NCI-H2227 treated with DMSO at 0.1 percent for 48 hours (cell line): ENCODE measurements at regions not wholly inside any gene's neighbourhood (a gene's known extent, or its start where the extent isn't known, plus 50 kb on each side); places are given as distances from the start of the nearest gene placed in this dataset.
"Not testable (repeated sequence)": the region's sequence is repeated elsewhere in the genome, so short reads cannot be mapped to it uniquely, and the experiment has no call there.

Experiments
- DNase-seq: peaks from one replicate; lab custom pipeline; 2025; lab: John Stamatoyannopoulos, UW

DNA sequence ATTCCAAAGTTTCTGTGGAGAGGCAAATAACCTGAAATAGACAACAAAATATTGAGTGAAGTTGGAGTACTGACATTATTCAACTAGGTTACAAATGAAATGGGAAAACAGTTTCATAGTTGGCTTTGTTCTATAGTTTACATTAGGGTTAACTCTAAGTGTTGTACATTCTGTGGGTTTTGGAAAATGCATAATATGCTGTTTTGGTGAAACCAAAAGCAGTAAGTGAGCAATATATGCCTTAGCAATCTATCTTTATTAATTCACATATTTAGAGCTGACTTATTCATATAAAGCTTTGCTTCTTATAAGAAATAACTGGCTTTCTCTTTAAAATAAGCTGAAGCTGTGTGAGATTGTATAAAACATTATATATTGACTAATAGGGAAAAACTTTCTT, 157.5 kb upstream of the AHI1 start:
- no peak for DNase-seq

GRCh38 chr6:135657207-135657606, 159.7 kb upstream of the AHI1 start:
- peak; percentile 30 for DNase-seq

DNA sequence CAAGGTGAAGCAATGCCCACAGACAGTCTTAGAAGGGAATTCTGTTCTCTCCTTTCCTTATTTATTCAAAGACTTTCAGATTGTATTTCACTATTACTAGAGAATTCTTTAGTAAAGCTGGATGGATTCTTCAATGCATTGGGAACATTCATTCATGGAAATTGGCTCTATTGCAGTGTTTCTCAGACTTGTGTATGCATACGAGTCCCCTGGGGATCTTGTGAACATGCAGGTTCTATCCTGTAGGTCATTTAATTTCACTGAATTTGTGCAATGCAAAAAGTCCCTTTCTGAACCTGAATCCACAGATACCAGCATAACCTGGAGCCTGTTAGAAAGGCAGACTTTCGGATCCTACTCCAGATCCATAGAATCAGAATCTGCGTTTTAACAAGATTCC, 160.9 kb upstream of the AHI1 start:
- DNase-seq: no peak

GRCh38 chr6:135658916-135659315, 161.4 kb upstream of the AHI1 start:
- DNase-seq: no peak

- DNase-seq: no peak
These were observed 167.0 kb upstream of the AHI1 start for GRCh38 chr6:135664527-135664926.

GRCh38 chr6:135665935-135666334, 168.4 kb upstream of the AHI1 start:
- no peak for DNase-seq

GRCh38 chr6:135667691-135668455, 170.3 kb upstream of the AHI1 start:
- peak; percentile 20 for DNase-seq

DNA sequence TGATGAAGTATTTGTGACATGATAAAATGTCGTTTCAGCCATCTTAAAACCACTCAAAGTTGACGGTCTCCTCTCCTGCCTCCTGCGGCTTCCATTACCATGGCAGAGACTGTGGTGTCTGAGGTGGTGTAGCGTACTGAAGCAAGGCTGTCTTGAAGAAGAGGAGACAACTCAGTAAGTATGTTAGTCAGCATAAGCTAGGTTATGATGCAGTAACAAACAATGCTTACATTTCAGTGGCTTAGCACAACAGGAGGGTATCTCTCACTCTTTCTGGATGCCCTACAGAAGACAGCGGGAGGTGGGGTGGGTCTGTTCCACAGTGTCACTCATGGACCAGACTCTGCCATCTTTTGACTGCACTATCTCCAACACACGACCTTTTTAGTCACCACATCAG, 174.7 kb upstream of the AHI1 start:
- DNase-seq: no peak

DNA sequence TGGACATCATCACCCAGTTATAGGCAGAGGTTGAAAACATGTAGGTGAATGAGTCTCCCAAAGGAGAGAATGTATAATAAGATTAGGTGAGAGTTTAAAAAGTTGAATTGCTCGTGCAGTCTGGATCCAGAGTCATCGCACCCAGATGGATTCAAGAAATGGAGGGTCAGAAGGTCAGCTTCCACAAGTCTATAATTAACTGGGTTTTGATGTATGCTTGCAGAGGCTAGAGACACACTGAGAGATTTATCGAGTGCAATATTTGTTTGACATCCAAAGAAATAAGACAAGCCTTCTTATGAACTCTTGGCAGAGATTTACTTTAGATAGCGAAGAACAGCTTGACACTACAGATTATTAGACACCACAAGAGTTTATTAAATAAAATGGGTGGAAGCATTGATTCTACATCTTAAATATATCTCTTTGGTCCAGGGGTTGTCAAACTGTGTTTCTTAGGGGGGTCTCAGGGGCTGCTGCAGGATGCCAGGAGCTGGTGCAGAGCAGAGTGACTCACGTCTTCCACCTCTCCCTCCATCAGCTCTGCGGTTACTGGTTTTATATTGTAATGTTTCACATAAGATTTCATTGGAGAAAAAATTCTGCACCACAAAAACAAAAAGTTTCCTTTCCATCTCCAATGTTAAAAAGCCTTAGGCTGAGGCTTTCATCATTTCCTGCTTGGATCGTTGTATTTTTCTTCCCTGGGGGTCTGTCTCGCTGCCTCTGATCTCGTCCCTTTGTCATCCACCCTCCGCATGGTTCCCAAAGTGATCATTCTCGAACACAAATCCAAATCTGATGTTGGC, 176.2 kb upstream of the AHI1 start:
- peak; percentile 47 for DNase-seq

- DNase-seq: no peak
These were observed 176.5 kb upstream of the PDE7B start for GRCh38 chr6:135675026-135675425.

- DNase-seq: peak; percentile 50
These were observed 175.6 kb upstream of the PDE7B start for GRCh38 chr6:135675862-135676261.

- DNase-seq: no peak
These were observed 170.3 kb upstream of the PDE7B start for GRCh38 chr6:135680964-135681913.

- no peak for DNase-seq
These were observed 164.7 kb upstream of the PDE7B start for GRCh38 chr6:135686784-135687301.

- not testable (repeated sequence) for DNase-seq
These were observed 163.0 kb upstream of the PDE7B start for GRCh38 chr6:135688476-135688875.

- DNase-seq: no peak
These were observed 159.1 kb upstream of the PDE7B start for GRCh38 chr6:135692426-135692825.

DNA sequence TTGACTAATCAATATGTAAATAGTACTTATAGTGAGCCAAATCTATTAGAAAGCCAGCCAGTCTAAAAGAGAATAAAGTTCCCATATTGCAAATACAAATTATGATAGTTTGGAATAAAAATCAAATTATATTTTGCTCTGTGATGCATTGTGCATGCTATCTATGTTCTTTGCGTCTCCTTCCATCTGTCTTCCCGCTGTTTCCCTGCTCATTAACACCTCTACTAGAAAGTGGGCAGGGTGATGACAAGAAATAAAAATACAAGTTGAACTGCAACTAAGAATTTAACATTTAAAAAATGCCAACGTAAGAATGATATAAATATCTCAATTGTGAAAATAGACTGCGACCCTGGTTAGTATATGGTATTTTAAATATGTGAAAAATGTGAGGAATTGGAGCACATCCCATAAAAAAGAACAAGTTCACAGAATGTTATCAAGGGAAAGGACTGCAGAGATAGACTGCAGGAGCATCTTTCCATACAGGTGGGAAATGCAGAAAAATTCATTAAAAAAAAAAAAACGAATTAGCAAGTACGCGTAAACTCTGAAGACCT, 157.6 kb upstream of the PDE7B start:
- no peak for DNase-seq

GRCh38 chr6:135699705-135700104, 151.8 kb upstream of the PDE7B start:
- DNase-seq: no peak

GRCh38 chr6:135701426-135701825, 150.1 kb upstream of the PDE7B start:
- no peak for DNase-seq

GRCh38 chr6:135703007-135703406, 148.5 kb upstream of the PDE7B start:
- DNase-seq: no peak

DNA sequence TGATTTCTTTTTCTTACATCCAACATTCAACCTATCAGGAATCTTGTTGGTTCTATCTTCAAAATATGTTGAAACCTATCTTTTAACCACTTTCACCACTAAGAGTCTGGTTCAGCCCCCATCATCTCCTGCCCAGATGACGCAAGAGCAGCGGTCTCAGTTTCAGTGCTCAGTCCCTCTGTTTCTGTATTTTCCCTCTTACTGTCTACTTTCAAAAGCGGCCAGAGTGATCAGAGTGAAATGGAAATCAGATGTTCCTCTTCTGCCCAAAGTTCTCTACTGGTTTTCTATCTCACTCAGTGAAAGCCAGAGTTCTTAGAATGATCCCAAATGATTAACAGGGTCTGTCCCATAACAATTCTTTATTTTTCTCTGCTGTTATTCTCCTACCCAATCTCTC, 147.9 kb upstream of the PDE7B start:
- DNase-seq: no peak

DNA sequence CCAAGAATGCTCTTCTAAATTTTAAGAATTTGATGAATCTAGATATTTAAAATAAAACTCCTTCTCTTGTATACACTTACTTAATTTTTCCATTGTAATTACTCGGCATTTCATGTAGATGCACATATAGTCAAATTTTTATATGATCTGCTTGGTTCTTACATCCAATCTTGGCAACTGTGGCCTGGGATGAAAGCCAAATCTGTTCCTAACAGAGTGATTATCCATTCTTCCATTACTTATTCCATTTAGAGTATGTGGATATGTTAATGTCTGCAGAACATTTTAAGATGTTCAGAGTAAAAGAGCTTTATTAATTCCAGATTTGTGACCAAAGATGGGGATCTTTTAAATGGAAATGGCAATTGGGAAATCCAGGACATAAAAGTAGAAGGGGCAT, 144.1 kb upstream of the PDE7B start:
- DNase-seq: no peak

GRCh38 chr6:135710042-135710441, 141.5 kb upstream of the PDE7B start:
- peak; percentile 55 for DNase-seq
